ENCODE measurements at regions not wholly inside any gene's neighbourhood (a gene's known extent, or its start where the extent isn't known, plus 50 kb on each side); places are given as distances from the start of the nearest gene placed in this dataset.

- TF ChIP-seq CTCF (IDR thresholded peaks at IDR 0.05 in 4 of 5, conservative IDR thresholded peaks at IDR 0.05 in 1 of 5) (no peak), POLR2A (IDR thresholded peaks at IDR 0.05) (no peak)
Measured at GRCh38 chr18:44075038-44075437, 605.6 kb upstream of the SETBP1 start.
